B cell (primary cell): ENCODE measurements at regions not wholly inside any gene's neighbourhood (a gene's known extent, or its start where the extent isn't known, plus 50 kb on each side); places are given as distances from the start of the nearest gene placed in this dataset.

ENCODE experiments used
- EZH2 ChIP-seq: IDR thresholded peaks from 2 replicates; pipeline ENCODE4 v1.6.1; 2012; ENCODE audit warnings: borderline replicate concordance, low read depth, mild to moderate bottlenecking, moderate library complexity, low read length; ENCODE audit not compliant: insufficient read depth, poor library complexity, severe bottlenecking
- TF ChIP-seq, protein P1 (sequence below): fragments of 200-600 bp; IDR thresholded peaks from one replicate; pipeline ENCODE4 v1.8.0; 2022; ENCODE audit warnings: antibody characterized with exemption, mild to moderate bottlenecking

DNA sequence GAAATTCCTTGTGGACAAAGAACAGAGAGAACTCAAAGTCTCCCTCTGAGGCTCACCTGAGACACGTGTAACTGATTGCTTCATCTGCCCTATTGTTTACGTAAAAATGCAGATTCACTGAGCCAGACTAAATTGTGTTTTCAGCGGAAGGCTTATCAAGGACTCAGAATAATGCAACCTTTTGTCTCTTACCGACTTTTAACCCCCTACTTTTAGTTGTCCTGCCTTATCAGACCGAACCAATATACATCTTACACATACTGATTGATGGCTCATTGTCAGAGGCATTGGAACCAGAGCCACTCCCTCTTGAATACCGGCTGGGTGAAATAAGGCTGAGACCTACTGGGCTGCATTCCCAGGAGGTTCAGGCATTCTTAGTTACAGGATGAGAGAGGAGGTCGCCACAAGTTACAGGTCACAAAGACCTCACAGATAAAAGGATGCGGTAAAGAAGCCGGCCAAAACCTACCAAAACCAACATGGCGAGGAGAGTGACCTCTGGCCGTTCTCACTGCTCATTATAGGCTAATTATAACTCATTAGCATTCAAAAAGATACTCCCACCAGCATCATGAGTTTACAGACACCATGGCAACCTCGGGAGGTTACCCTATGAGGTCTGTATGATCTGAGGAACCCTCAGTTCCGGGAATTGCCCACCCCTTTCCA, 95.5 kb upstream of the ZNF184 start:
- TF ChIP-seq, protein P1, sequence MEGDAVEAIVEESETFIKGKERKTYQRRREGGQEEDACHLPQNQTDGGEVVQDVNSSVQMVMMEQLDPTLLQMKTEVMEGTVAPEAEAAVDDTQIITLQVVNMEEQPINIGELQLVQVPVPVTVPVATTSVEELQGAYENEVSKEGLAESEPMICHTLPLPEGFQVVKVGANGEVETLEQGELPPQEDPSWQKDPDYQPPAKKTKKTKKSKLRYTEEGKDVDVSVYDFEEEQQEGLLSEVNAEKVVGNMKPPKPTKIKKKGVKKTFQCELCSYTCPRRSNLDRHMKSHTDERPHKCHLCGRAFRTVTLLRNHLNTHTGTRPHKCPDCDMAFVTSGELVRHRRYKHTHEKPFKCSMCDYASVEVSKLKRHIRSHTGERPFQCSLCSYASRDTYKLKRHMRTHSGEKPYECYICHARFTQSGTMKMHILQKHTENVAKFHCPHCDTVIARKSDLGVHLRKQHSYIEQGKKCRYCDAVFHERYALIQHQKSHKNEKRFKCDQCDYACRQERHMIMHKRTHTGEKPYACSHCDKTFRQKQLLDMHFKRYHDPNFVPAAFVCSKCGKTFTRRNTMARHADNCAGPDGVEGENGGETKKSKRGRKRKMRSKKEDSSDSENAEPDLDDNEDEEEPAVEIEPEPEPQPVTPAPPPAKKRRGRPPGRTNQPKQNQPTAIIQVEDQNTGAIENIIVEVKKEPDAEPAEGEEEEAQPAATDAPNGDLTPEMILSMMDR, result no peak
- no peak for TF ChIP-seq EZH2
